Caki2 (cell line): ENCODE measurements at regions not wholly inside any gene's neighbourhood (a gene's known extent, or its start where the extent isn't known, plus 50 kb on each side); places are given as distances from the start of the nearest gene placed in this dataset.
A peak's percentile ranks its signal among the peaks of the same experiment; 100 is the strongest.

ENCODE experiments used
- DNase-seq: peaks from one replicate; pipeline ENCODE4 v3.0.0-alpha.2; 2015; ENCODE audit warnings: low read depth
- in situ Hi-C: cut with HindIII; loops from 2 replicates; pipeline ENCODE4 v1.10.0; 2016; ENCODE audit warnings: low sequenced_read_pairs, low pct_unique_long_range_greater_than_20kb, mixed read lengths

DNA sequence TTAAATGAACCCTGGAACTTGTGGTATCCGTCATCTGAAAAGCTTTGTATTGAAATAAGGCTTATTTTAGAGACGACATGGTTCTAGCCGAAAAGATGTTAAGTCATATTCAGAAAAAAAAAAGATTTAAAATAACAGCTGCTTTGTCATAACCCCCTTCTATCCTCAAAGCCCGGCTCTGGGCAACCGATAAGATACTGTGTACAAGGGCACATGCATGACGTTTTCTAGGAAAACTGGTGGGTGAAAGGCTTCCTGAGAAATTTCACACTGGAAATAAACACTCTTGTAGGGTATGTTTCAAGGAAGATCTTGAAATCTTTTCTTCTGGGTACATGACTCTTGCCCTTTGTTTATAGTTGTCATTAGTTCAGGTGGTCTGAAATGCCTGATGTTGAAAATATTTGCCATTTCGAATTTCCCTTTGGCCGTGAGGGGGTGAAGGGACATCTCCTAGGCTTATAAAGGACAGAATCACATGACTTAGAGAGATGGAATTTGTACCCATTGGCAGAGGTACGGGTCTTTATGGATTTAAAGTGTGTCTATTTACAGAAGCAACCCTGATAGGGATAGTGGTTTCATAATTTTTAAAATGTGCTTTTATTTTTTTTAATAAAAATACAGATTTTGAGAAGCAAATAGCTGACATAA lies 232.5 kb downstream of the PTEN start:
- in situ Hi-C loops, result no loop called here
- no peak for DNase-seq

DNA sequence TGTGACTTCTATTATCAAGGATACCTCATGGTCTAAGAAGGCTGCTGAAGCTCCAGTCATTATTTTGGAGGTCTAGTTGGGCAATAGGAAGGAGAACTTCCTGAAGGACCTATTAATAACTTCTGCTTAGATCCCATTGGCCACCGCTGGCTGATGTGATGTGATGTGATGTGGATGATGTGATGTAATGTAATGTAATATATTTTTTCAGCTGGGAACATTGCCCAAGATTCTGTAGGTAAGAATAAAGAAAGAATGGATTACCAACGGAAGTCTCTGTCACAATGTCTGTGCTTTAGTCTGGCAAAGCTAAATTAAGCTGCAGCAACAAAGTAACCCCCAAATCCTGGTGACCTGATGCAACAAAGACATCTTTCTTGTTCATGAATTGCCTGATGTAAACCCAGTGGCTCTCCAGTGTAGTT lies 233.7 kb downstream of the PTEN start:
- no peak for DNase-seq
- in situ Hi-C loops, result no loop called here

DNA sequence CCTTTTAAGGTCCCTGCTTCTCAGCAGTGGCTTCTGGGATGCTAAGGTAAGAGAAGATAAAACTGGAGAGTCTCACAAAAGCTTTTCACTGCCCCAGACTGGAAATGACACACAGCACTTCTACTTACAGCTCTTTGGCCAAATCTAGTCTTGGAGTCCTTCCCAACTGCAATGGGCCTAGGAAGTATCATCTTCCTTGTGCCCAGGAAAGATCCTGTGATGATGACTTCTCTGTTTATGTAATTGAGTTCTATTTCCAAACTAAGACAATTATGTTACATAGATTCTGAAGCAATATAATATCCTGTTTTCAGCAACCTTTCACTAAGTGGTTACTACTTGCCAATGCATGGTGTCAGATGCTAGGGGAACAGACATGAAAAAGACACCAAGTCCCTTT lies 234.1 kb downstream of the PTEN start:
- in situ Hi-C loops, result no loop called here

DNA sequence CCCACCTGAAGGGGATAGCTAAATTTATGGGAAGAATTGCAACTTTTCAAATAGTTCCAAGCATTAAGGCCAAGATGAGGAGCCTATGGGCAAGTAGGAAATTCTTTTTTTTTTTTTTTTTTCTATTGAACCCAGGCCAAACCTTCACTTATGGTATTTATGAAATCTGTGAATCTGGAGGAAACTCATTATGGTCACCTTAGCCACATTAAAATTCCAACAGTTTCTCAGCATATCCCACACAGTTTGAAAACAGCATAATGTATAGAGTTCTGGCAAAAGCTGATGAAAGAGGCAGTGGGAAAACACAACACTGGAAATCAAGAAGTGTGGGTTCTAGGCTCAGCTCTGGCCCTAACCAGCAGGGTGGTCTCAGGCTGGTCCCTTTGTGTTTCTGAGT lies 236.9 kb downstream of the PTEN start:
- in situ Hi-C loops, result no loop called here
- DNase-seq, result no peak

More for the DNA sequence above, 234.1 kb downstream of the PTEN start:
- DNase-seq, result no peak

DNA sequence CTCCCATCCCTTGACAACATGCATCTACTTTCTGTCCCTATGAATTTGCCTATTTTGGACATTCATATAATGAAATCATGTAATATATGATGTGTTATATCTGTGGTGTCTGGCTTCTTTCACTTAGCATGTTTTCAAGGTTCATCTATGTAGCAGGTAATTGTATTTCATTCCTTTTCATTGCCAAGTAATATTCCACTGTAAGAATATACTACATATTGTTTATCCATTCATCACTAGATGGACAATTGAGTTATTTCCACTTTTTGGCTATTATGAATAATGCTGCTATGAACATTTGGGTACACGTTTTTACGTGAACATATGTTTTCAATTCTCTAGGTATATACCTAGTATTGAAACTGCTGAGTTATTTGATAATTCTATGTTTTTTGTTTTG lies 238.2 kb downstream of the PTEN start:
- in situ Hi-C loops, result no loop called here

DNA sequence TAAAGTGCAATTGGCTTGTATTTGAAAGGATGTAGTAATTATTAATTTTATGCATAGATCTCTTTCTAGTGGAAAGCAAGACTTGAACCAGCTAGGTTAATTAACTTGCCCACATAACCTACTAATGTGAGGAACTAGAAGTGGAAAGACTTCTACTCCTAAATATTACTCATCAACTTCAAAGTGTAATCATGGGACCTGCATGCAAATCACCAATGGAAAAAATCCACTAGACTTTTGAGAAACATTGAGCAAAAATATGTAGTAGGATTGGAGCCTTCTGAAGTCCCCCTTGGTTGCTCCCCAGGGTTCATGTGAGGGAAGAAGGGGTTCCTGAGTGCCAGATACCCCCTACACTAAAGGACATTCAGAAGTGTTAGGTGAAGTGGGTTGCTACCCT lies 240.2 kb downstream of the PTEN start:
- DNase-seq, result no peak
- in situ Hi-C loops, result no loop called here

More for the DNA sequence above, 238.2 kb downstream of the PTEN start:
- DNase-seq, result no peak

DNA sequence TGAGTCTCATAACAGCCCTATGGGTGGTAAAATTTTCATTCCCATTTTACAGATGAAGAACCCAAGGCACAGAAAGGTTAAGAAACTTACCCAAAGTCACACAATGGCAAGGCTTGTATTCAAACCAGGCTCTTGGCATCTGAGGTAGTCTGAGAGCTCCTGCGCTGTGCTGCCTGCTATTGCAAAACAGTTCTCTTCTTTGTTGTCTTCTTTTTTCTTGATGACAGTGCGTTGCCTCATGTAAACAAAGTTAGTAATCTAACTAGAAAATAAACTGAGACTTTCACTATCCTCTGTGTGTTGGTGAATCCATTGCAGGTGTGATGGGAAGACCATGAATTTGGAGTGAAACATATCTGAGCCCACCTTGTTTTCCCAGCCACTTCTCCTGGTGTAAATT lies 240.8 kb downstream of the PTEN start:
- in situ Hi-C loops, result no loop called here
- no peak for DNase-seq

DNA sequence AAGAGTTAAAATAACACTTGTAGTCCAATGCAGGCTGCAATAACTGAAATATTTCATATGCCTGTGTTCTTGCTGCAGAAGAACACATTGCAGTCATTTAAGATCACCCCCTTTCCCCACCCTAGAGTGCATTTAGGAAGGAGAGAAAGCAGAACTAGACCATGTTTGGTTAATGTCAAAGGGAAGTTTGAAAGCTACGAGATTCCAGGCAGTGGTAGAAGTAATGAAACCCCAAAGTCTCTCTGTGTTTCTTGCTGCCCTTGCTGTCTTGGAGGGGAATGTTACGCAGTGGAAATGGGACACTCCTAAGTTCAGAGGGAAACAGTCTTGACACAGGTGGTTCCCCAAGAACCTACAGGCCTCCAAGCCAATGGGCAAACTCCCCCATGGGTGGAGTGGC lies 242.9 kb downstream of the PTEN start:
- in situ Hi-C loops, result no loop called here

DNA sequence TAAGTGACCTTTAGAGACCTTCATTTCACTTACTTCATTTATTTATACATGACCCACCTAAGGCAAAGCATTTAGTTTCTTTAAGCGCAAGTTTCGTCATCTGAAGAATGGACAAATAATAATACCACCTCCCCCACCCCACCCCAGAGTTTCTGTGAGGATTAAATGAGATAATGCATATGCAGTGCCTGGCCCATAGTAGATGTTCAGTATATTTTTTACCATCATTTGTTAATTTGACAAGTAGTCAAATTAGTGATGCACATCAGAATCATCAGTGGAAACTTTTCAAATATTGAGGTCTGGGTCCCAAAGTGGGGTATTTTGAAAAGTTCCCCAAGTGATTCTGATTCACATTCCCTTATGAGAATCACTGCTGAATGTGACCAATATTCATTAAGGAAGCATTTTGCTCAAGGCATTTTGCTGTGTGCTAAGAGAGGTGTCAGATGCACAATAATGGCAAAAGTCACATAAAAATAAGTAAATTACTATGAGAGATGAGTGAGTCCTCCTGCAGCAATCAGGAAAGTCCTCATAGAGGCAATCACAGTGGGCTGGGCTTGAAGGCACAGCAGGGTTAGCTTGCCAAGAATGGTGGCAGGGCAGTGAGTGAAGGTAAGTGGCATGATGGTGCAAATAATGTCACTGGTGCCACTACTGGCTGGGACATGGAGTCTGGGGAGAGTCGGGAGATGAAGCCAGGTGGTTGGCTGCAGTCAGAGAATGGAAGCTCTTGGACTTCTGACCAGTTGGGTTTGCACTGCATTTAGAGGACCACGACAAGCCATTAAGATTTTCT lies 244.1 kb downstream of the PTEN start:
- in situ Hi-C loops, result no loop called here
- DNase-seq, result no peak

More for the DNA sequence above, 242.9 kb downstream of the PTEN start:
- no peak for DNase-seq

DNA sequence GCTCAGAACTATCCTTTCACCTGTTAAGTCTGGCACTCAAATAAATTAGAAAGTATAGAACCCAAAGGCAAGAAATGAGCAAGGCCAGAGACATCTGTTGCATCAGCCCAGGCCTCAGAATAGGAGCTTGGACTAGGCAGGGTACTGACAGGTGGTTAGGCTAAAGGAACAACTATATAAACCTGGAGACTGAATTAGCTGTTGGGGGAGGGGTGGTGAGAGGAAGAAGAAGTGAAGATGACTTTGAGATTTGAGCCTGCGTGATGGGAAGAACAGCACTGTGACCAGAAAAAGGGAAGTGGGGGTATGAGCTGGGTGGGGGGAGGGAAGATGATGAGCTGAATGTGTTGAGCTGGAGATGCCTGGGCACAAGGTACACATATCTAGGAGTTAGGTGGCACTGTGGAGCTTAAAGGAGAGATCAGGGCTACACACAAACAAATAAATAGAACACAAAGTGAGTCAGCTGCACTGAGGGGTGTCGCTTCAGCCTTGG lies 244.7 kb downstream of the PTEN start:
- DNase-seq, result peak; percentile 29
- in situ Hi-C loops, result no loop called here

DNA sequence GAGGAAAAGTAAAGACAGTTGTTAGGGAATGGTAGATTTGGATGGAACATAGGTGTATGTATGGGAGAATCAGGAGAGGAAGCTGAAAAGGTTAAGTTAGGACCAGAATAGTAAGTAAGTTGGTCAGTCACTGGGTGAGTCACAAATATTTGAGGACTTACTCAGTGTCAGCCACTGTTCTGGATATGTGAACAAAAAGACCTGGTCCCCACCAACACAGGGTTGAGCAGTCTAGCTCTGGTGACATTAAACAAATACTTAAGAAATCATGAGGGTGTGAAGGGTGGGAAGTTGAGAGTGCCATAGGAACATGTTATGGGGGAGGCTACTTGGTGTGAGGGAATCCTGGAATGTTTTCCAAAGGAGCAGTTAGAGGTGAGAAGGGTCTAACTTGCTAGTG lies 246.9 kb downstream of the PTEN start:
- in situ Hi-C loops, result no loop called here
- peak; percentile 84 for DNase-seq

DNA sequence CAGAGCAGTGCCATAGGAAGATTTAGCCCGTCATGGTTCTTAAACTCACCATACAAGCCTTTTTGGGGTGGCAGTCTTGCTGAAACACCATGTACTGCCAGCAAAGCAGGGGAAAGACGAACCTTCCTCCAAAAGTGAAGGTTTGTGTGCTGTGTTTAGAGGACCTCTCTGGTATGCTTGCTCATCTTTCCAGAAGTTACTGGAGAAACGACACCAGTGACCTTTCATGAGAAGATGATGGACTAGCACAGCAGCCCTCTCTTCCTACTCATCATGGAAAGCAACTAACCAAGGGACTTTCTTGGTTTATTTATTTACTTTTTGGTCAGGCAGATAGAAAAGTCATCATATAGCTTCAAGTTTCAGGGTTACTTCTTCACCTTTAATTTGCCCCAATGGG lies 247.4 kb downstream of the PTEN start:
- no peak for DNase-seq

DNA sequence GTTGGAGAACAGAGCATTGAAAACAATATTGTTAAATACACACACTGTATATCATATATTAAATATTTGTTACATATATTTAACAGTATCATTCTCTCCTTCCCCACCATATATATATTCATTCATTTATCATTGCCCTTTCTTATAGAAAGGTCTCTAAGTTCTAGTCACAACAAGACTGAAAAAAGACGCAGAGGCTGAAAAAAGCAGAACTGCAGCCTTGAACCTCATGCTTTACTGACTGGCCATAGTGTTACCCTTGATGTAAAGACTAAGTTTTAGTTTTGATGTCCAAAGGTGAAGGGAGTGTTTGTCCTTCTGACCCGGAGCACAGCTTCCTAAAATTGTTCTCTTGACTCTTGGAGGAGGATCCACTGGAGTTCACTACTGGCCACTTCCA lies 247.9 kb downstream of the PTEN start:
- in situ Hi-C loops, result no loop called here

More for the DNA sequence above, 247.4 kb downstream of the PTEN start:
- in situ Hi-C loops, result no loop called here

DNA sequence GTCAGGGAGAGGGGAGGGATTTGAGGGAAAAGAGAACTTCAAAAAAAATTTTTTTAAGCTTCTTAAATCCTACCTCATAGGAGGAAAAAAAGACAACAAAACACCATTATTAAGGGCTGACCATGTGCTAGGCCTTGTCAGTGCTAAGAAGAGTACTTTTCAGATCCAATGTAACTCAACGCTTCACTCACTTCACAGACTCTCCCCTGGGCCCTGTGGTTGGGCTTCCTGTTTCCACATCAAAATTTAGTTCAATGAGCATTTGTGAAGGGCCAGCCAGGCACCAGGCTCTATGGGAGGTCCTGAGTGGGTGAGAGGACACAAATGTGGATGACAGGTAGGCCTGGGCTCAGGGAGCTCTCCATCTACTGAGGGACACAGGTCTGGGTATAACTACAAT lies 249.8 kb downstream of the PTEN start:
- in situ Hi-C loops, result no loop called here
- DNase-seq, result no peak

More for the DNA sequence above, 247.9 kb downstream of the PTEN start:
- DNase-seq, result no peak

DNA sequence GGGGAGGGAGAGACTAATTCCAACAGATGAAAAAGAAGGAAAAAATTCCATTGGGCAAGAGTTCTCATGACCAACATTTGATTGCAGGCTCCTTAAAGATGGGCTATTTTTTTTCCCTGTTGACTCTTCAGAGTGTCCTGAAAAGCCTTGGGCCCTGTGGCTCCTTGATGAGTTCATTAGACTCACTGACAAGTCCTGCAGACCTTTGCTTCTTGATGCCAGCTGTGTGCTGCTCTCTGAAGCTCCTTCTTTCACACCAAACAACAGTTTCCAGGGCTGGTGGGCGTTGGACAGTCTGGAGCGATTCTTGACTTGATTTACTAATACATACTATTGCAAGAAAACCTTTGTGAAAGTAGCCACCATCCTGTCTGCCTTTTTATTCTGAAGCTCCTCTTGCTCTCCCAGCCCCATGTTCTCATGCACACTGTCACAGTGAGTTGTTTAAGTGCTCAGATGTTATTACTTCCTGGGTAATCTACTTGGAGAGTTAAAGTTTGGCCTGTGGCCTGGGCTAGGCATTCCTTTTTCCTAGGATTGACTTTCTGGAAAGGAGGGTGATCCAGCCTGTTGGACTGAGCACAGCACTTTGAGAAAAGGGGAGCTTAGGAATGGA lies 250.3 kb downstream of the PTEN start:
- in situ Hi-C loops, result no loop called here

DNA sequence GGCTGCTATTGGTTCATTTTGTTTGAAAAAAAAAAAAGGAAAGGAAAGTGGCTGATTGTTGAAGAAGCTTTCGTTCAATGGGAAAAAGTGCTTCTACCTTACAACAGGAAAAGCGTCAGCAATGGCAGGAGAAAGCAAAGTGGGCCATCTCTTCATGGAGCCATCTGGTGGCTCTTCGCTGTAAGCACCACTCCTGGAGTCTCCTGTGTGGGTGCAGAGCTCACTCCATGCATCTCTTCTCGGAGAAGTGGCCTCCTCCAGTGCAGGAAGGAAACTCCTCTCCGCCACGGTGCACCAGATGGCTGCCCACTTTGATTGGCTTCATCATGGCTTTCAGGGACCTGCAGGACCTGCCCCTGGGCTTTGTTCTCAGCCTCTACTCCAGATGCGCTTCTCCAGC lies 250.9 kb downstream of the PTEN start:
- no peak for DNase-seq
- in situ Hi-C loops, result no loop called here

More for the DNA sequence above, 250.3 kb downstream of the PTEN start:
- no peak for DNase-seq

DNA sequence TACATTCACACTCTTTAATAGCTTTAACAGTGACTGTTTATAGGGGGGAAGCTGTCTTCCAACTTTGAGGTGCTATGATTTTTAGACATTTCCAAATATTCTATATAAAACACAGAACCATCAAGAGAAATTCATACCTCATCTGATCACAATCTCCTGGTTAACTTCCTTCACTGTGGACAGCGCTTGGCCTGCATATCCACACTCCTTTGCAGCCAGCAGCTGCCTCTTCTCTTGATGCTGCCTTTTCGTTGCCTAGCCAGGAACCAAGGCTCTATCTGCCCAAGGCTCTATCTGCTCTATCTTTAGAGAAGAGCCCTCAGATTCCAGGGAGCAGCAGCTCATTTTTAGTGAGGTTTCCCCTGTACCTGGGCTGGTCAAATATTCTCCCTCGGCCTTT lies 252.0 kb downstream of the PTEN start:
- DNase-seq, result no peak
- in situ Hi-C loops, result no loop called here

DNA sequence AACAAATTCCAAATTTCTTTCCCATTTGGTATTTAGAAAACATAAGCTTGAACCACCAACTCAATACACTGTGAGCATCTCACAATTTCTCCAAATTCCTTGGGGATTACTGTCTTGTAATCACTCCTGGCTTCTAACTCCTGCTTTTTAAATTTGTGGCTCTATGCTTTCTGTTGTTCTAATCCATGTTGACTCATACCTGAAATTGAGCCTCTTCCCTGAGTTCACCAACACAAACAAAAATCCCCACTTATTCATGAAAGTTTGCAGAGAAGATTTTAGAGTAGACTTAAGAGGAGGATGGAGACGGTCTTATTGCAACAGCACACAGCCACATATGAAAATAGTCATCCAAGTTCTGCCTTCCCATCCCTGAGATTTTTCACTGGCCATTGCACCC lies 252.5 kb downstream of the PTEN start:
- in situ Hi-C loops, result no loop called here
- DNase-seq, result no peak

DNA sequence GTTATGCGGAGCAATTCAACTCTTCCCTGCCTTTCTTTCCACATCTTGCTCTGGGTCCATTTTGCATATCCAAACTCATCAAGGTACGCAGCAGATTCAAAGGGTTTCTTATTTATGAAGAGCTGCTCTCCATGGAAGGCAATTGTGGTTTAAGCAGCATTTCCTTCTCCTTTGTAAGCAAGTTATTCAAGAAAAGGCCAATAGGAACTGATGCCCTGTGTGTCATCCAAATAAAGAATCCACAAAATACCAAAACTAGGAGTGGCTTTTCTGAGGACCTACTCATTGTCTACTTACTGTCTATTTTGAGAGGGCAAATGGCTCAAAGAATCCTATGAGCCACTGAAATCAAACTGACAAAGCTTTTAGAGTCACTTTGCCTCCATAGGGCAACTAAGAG lies 253.1 kb downstream of the PTEN start:
- in situ Hi-C loops, result no loop called here
- DNase-seq, result no peak
